GM18868 (cell line): ENCODE measurements at regions not wholly inside any gene's neighbourhood (a gene's known extent, or its start where the extent isn't known, plus 50 kb on each side); places are given as distances from the start of the nearest gene placed in this dataset.
"Not testable (repeated sequence)": the region's sequence is repeated elsewhere in the genome, so short reads cannot be mapped to it uniquely, and the experiment has no call there.

Experiments used
- ATAC-seq: cut with Tn5 transposase; IDR thresholded peaks from one replicate; pipeline ENCODE4 v1.9.1; 2021; ENCODE audit warnings: mild to moderate bottlenecking, moderate library complexity; ENCODE audit not compliant: unreplicated experiment

GRCh38 chr20:29762620-29763019 lies 1494.8 kb upstream of the DEFB115 start:
- no peak for ATAC-seq

- ATAC-seq: no peak
Observed at GRCh38 chr20:29763821-29764511, 1493.5 kb upstream of the DEFB115 start.

DNA sequence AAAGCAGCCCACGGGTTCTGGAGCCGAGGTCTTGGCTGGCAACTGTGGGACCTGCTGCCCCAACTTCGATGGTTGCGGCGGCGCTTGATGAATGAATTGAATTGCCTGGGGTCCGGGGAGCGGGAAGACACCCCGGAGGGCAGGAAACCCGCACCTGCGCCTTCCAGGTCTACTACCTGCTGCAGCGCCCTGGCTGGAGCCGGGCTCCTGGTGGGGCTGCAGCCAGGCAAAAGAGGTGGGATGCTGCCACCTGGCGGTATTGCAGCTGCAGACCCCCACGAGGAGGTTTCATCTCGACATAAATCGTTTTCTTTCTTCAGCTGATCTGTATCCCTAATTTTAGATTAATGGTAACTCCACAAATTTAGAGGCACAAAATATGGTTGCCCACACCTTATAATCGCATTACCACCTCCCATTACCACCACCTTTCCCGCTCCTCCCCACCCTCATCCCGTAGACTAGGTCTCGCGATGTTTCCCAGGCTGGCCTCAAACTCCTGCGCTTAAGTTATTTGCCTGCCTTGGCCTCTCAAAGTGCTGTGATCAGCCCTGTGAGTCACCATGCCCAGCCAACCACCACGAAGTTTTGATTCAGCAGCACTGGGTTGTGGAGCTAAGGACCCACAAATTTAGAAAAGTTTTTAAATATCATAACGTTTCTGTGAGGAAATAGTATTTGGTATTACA lies 1492.4 kb upstream of the DEFB115 start:
- ATAC-seq: not testable (repeated sequence)

DNA sequence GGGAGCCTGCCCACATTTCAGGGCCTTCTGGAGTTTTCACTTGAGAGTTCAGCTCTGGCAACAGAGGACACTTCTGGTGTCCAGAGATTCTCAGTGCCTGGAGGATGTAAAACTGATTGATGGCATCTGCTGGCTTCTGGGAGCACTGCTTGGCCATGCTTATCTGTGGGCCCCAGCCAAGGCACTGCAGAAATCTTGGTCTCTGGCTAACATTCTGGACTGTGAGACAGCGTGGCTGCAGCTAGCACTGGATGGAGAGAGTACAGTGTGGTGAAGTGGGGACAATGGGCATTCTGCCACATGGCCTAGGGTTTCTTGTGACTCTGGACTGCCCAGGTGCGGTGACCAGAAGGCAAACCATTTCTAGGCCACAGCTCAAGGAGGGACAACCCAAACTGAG lies 1479.4 kb upstream of the DEFB115 start:
- not testable (repeated sequence) for ATAC-seq

DNA sequence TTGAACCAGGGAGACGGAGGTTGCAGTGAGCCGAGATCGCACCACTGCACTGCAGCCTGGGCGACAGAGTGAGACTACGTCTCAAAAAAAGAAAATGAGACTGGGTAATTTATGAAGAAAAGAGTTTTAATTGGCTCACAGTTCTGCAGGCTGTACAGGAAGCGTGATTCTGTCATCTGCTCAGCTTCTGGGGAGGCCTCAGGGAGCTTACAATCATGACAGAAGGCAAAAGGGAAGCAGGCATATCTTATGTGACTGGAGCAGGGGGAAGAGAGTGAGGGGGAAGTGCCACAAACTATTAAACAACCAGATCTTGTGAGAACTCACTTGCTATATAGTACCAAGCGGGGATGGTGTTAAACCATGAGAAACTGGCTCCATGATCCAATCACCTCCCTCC lies 1476.2 kb upstream of the DEFB115 start:
- ATAC-seq: not testable (repeated sequence)

- not testable (repeated sequence) for ATAC-seq
Observed at GRCh38 chr20:29781891-29782290, 1475.6 kb upstream of the DEFB115 start.

DNA sequence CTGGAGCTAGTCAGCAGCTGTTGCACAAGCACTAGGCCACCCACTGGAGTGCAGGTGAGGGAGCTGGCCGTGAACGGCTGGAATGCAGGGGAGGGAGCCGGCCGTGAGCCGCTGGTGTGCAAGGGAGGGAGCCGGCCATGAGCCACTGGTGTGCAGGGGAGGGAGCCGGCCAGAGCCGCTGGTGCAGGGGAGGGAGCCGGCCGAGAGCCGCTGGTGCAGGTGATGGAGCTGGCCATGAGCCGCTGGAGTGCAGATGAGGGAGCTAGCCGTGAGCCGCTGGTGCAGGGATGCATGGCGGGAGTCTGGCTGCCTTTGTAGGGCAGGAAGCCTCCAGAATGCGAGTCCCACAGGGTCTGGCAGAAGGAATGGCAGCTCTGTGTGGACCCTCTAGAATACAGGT lies 1470.0 kb upstream of the DEFB115 start:
- ATAC-seq: not testable (repeated sequence)

GRCh38 chr20:29790510-29790909 lies 1467.0 kb upstream of the DEFB115 start:
- no peak for ATAC-seq

DNA sequence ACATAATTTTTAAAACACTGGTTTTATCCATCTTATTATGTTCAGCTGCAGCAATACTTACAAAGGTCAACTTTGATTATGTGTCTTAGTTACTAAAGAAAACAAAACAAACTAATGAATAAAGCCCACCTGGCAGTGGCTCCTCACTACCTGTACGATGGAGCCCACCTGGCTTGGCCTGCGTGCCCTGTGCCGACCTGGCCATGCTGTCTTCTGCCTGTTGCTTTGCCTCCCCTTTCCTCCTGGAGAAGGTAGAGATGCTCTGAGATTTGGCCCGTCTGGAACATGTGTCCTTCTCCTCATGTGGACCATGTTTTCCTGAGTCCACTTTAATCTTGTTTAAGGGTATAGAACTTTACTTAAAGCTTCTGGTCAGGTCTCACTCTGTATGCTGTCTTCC lies 1426.0 kb upstream of the DEFB115 start:
- not testable (repeated sequence) for ATAC-seq

GRCh38 chr20:29868014-29868413 lies 1389.5 kb upstream of the DEFB115 start:
- not testable (repeated sequence) for ATAC-seq

DNA sequence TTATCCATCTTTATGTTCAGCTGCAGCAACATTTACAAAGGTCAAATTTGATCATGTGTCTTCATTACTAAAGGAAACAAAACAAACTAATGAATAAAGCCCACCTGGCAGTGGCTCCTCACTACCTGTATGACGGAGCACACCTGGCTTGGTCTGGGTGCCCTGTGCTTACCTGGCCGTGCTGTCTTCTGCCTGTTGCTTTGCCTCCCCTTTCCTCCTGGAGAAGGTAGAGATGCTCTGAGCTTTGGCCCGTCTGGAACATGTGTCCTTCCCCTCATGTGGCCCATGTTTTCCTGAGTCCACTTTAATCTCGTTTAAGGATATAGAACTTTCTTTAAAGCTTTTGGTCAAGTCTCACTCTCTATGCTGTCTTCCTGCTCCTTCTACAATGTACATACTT lies 1388.8 kb upstream of the DEFB115 start:
- not testable (repeated sequence) for ATAC-seq

DNA sequence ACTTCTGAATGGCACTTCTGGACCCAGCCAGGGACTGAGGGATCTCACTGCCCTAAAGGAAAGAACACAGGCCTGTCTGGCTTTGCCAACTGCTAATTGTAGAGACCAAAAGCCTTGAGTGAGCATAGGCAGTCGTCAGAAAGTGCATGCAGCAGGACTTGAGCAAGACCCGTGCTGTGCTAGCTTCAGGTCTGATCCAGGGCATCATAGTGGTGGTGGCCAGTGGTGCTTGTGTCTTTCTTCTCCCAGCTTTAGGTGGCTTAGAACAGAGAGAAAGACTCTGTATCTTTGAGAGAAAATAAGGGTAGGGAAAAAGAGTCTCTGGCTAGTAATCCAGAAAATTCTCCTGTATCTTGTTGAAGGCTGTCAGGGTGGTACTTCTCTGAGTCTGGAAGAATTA lies 1385.6 kb upstream of the DEFB115 start:
- not testable (repeated sequence) for ATAC-seq

GRCh38 chr20:29873946-29874345 lies 1383.5 kb upstream of the DEFB115 start:
- ATAC-seq: no peak

GRCh38 chr20:29874476-29875202 lies 1382.8 kb upstream of the DEFB115 start:
- no peak for ATAC-seq

DNA sequence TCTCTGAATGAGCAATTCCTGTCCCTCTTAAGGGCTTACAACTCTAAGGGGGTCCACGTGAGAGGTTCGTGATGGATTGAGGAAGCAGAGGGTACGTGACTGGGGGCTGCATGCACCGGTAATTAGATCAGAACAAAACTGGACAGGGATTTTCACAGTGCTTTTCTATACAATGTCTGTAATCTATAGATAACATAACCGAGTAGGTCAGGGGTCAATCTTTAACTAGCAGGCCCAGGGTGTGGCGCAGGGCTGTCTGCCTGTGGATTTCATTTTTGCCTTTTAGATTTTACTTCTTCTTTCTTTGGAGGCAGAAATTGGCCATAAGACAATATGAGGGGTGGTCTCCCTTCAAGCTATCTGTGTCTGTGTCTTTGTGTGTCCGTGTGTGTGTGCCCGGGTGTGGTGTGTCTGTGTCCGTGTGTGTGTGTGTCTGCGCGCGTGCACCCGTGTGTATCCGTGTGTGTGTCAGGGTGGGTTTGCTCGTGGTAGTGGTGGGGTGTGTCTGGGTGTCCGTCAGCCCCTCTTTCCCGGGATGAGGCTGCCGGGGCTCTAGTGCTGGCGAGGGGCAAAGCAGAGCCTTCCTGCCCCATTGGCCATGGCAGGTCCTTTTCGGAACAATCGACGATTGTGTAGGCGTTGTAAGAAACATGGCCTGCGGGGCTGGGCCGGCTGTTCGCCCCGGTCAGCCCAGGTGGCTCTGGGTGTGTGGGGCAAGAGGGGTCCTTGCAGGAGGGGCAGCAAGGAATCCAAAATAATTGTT lies 1382.0 kb upstream of the DEFB115 start:
- ATAC-seq: not testable (repeated sequence)

DNA sequence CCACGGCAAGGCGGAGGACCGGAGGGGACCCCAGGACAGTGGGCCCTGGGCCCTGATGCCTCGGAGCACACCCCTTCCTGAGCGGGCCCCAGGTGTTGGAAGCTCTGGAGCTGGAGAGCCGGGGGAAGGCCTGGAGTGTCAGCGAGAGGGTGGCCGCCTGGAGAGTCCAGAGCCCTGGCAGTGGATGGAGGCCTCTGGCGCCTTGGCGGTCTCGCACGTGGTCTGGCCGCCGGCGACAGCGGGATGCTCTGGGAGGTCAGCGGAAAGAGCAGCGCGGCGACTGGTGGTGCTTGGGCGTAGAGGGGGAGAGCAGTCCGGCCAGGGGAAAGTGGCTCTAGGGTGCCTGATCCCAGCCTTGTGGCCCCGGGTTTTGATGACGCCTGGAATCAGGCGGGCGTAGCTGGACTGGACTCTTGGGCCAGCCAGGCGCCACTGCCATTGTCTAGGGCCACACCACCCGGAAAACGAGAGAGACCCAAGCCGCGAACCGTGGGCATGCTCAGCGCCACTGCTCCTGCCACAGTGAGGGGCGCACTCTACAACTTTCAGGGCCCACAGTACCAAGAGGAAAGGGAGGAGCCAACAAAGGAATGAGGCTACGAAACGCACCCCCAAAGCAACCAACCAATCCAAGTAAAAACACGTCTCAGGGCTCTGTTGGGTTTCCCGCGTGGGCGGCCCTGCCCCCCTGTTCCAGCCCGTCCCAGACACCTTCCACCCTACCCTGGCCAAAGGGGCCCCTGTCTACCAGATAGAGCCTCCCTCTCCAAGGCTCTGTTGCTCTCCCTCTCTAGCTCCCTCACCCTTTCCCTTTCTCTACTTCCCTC lies 1381.2 kb upstream of the DEFB115 start:
- not testable (repeated sequence) for ATAC-seq

- no peak for ATAC-seq
Observed at GRCh38 chr20:29876911-29877285, 1380.6 kb upstream of the DEFB115 start.

DNA sequence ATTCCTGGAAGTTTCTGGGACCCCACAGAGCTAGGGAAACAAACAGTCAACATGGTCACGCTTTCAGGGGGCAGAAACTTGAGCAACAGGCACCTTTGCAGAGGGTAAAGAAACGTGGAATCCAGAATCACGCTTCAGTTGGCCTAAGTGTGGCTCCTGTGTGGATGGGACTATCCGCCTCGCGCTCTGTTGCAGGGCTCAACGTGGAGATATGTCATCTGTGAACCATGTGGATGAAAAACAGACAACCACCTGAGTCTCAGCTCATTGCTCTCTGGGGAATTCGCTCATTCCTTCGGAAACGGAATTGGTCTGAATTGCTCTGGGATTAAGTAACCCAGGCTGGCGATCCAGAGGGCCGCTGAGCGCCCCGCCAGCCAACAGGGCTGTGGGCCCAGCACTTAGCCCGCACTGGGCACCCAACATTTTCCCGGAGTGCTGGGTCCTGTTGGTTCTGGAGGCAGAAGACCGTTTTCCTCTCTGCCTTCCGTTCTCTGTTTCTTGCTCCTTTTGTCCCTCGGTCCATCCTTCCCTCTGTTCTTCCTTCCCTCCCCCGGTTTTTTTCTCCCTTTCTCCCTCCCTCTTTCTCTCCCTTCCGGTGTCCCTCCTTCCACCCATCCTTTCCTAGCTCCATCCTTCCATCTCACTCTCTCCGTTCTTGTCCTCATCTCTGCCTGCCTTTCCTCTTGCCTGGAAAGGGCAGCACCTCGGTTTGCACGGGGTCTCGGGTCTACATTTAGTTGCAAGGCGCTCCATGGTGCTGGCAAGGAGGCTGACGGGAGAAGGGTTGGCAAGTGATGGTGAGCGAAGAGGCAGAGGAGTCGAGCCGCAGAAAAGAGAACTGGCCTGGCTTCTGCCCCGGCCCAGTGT lies 1379.8 kb upstream of the DEFB115 start:
- ATAC-seq: not testable (repeated sequence)

- ATAC-seq: no peak
Observed at GRCh38 chr20:29878281-29878741, 1379.2 kb upstream of the DEFB115 start.
